Uterus (tissue), 2 donors: ENCODE measurements at regions not wholly inside any gene's neighbourhood (a gene's known extent, or its start where the extent isn't known, plus 50 kb on each side); places are given as distances from the start of the nearest gene placed in this dataset.

Experiments
- CTCF ChIP-seq, 4 experiments: fragments of 200-600 bp in 2 of 4; fragments of 450-650 bp in 2 of 4; sonication (generic) in 2 of 4; IDR thresholded peaks; one replicate each; pipeline ENCODE4 v1.5.1; 2016 to 2019; ENCODE audit warnings: antibody characterized with exemption in 4 of 4, mild to moderate bottlenecking in 2 of 4, moderate library complexity in 1 of 4
- POLR2A ChIP-seq, 2 donors: fragments of 450-650 bp; IDR thresholded peaks; one replicate each; pipeline ENCODE4 v1.6.1; 2016; ENCODE audit warnings: antibody characterized with exemption in 2 of 2, mild to moderate bottlenecking in 1 of 2, moderate library complexity in 1 of 2

GRCh38 chr18:57906852-57907251, 103.7 kb upstream of the ATP8B1 start:
- no peak for TF ChIP-seq CTCF (IDR thresholded peaks at IDR 0.05)
- no peak for TF ChIP-seq POLR2A (IDR thresholded peaks at IDR 0.05)
